ENCODE measurements at regions not wholly inside any gene's neighbourhood (a gene's known extent, or its start where the extent isn't known, plus 50 kb on each side); places are given as distances from the start of the nearest gene placed in this dataset.
"Not testable (repeated sequence)": the region's sequence is repeated elsewhere in the genome, so short reads cannot be mapped to it uniquely, and the experiment has no call there.

- H2AFZ ChIP-seq (ENCODE audit: low read length, unreplicated experiment); H3K4me3 ChIP-seq (ENCODE audit: low read depth, low read length); H3K27me3 ChIP-seq (ENCODE audit: insufficient read depth, low read length): not testable (repeated sequence)
Measured at GRCh38 chr6:137643210-137643609, 149.0 kb upstream of the OLIG3 start.

GRCh38 chr6:137643644-137644043, 149.4 kb upstream of the OLIG3 start:
- not testable (repeated sequence) for H3K27me3 ChIP-seq (ENCODE audit: insufficient read depth, low read length); H2AFZ ChIP-seq (ENCODE audit: low read length, unreplicated experiment); H3K79me2 ChIP-seq (ENCODE audit: control insufficient read depth, insufficient read depth, low read length, unreplicated experiment); H3K4me1 ChIP-seq (ENCODE audit: control insufficient read depth, insufficient read depth, low read length, unreplicated experiment); H3K4me3 ChIP-seq (ENCODE audit: low read depth, low read length); H3K27ac ChIP-seq (ENCODE audit: low read depth, low read length); H3K36me3 ChIP-seq (ENCODE audit: insufficient read depth, low read length)

More at GRCh38 chr6:137643210-137643609, 149.0 kb upstream of the OLIG3 start:
- H3K79me2 ChIP-seq (ENCODE audit: control insufficient read depth, insufficient read depth, low read length, unreplicated experiment); H3K36me3 ChIP-seq (ENCODE audit: insufficient read depth, low read length); H3K4me1 ChIP-seq (ENCODE audit: control insufficient read depth, insufficient read depth, low read length, unreplicated experiment); H3K27ac ChIP-seq (ENCODE audit: low read depth, low read length): not testable (repeated sequence)

GRCh38 chr6:137645850-137646249, 151.7 kb upstream of the OLIG3 start:
- no peak overlapping the region for H2AFZ ChIP-seq (ENCODE audit: low read length, unreplicated experiment)
- no peaks in the 10 kb centered on the region for H3K4me1 ChIP-seq (ENCODE audit: control insufficient read depth, insufficient read depth, low read length, unreplicated experiment)
- peaks cover 5% of the 10 kb centered on the region; the same call in 1 of the 2 replicates for H3K27me3 ChIP-seq (ENCODE audit: insufficient read depth, low read length)
- H3K36me3 ChIP-seq (ENCODE audit: insufficient read depth, low read length): no peaks in the 10 kb centered on the region
- H3K4me3 ChIP-seq (ENCODE audit: low read depth, low read length): no peak overlapping the region
- no peaks in the 10 kb centered on the region for H3K79me2 ChIP-seq (ENCODE audit: control insufficient read depth, insufficient read depth, low read length, unreplicated experiment)
- no peak overlapping the region for H3K27ac ChIP-seq (ENCODE audit: low read depth, low read length)

- no peak overlapping the region for H3K4me3 ChIP-seq (ENCODE audit: low read depth, low read length)
- H3K4me1 ChIP-seq (ENCODE audit: control insufficient read depth, insufficient read depth, low read length, unreplicated experiment): no peaks in the 10 kb centered on the region
- no peak overlapping the region for H3K27ac ChIP-seq (ENCODE audit: low read depth, low read length)
- H3K36me3 ChIP-seq (ENCODE audit: insufficient read depth, low read length): no peaks in the 10 kb centered on the region
- H3K79me2 ChIP-seq (ENCODE audit: control insufficient read depth, insufficient read depth, low read length, unreplicated experiment): no peaks in the 10 kb centered on the region
- no peak overlapping the region for H2AFZ ChIP-seq (ENCODE audit: low read length, unreplicated experiment)
- peaks cover 5% of the 10 kb centered on the region; the same call in 1 of the 2 replicates for H3K27me3 ChIP-seq (ENCODE audit: insufficient read depth, low read length)
Measured at GRCh38 chr6:137646484-137646883, 152.3 kb upstream of the OLIG3 start.

- Histone ChIP-seq H3K27me3 (ENCODE audit: insufficient read depth, low read length) (peaks cover 5% of the 10 kb centered on the region; the same call in 1 of the 2 replicates), H3K79me2 (ENCODE audit: control insufficient read depth, insufficient read depth, low read length, unreplicated experiment) (no peaks in the 10 kb centered on the region), H3K4me3 (ENCODE audit: low read depth, low read length) (no peak overlapping the region), H3K4me1 (ENCODE audit: control insufficient read depth, insufficient read depth, low read length, unreplicated experiment) (no peaks in the 10 kb centered on the region), H3K36me3 (ENCODE audit: insufficient read depth, low read length) (no peaks in the 10 kb centered on the region), H3K27ac (ENCODE audit: low read depth, low read length) (no peak overlapping the region), H2AFZ (ENCODE audit: low read length, unreplicated experiment) (no peak overlapping the region)
Measured at GRCh38 chr6:137647762-137648447, 153.7 kb upstream of the OLIG3 start.

- Histone ChIP-seq H3K4me3 (ENCODE audit: low read depth, low read length) (no peak overlapping the region), H3K36me3 (ENCODE audit: insufficient read depth, low read length) (no peaks in the 10 kb centered on the region; the same call in 1 of the 2 replicates), H3K27me3 (ENCODE audit: insufficient read depth, low read length) (peaks cover 5% of the 10 kb centered on the region; the same call in 1 of the 2 replicates), H2AFZ (ENCODE audit: low read length, unreplicated experiment) (no peak overlapping the region), H3K79me2 (ENCODE audit: control insufficient read depth, insufficient read depth, low read length, unreplicated experiment) (no peaks in the 10 kb centered on the region), H3K27ac (ENCODE audit: low read depth, low read length) (no peak overlapping the region), H3K4me1 (ENCODE audit: control insufficient read depth, insufficient read depth, low read length, unreplicated experiment) (no peaks in the 10 kb centered on the region)
Measured at GRCh38 chr6:137650720-137651119, 156.5 kb upstream of the OLIG3 start.

GRCh38 chr6:137651178-137651577, 157.0 kb upstream of the OLIG3 start:
- Histone ChIP-seq H3K4me1 (ENCODE audit: control insufficient read depth, insufficient read depth, low read length, unreplicated experiment) (no peaks in the 10 kb centered on the region), H3K36me3 (ENCODE audit: insufficient read depth, low read length) (no peaks in the 10 kb centered on the region; the same call in 1 of the 2 replicates), H3K79me2 (ENCODE audit: control insufficient read depth, insufficient read depth, low read length, unreplicated experiment) (no peaks in the 10 kb centered on the region), H2AFZ (ENCODE audit: low read length, unreplicated experiment) (no peak overlapping the region), H3K27me3 (ENCODE audit: insufficient read depth, low read length) (peaks cover 5% of the 10 kb centered on the region; the same call in 1 of the 2 replicates), H3K27ac (ENCODE audit: low read depth, low read length) (no peak overlapping the region), H3K4me3 (ENCODE audit: low read depth, low read length) (no peak overlapping the region)

- H3K4me3 ChIP-seq (ENCODE audit: low read depth, low read length): no peak overlapping the region
- peaks cover 5% of the 10 kb centered on the region; the same call in 1 of the 2 replicates for H3K27me3 ChIP-seq (ENCODE audit: insufficient read depth, low read length)
- H3K36me3 ChIP-seq (ENCODE audit: insufficient read depth, low read length): no peaks in the 10 kb centered on the region; the same call in 1 of the 2 replicates
- no peaks in the 10 kb centered on the region for H3K4me1 ChIP-seq (ENCODE audit: control insufficient read depth, insufficient read depth, low read length, unreplicated experiment)
- no peak overlapping the region for H3K27ac ChIP-seq (ENCODE audit: low read depth, low read length)
- H3K79me2 ChIP-seq (ENCODE audit: control insufficient read depth, insufficient read depth, low read length, unreplicated experiment): no peaks in the 10 kb centered on the region
- no peak overlapping the region for H2AFZ ChIP-seq (ENCODE audit: low read length, unreplicated experiment)
Measured at GRCh38 chr6:137651591-137652335, 157.6 kb upstream of the OLIG3 start.

- no peaks in the 10 kb centered on the region for H3K4me1 ChIP-seq (ENCODE audit: control insufficient read depth, insufficient read depth, low read length, unreplicated experiment)
- no peaks in the 10 kb centered on the region; the same call in 1 of the 2 replicates for H3K36me3 ChIP-seq (ENCODE audit: insufficient read depth, low read length)
- no peak overlapping the region for H3K27ac ChIP-seq (ENCODE audit: low read depth, low read length)
- H3K4me3 ChIP-seq (ENCODE audit: low read depth, low read length): no peak overlapping the region
- no peaks in the 10 kb centered on the region for H3K79me2 ChIP-seq (ENCODE audit: control insufficient read depth, insufficient read depth, low read length, unreplicated experiment)
- peaks cover 12% of the 10 kb centered on the region; the same call in 1 of the 2 replicates for H3K27me3 ChIP-seq (ENCODE audit: insufficient read depth, low read length)
- H2AFZ ChIP-seq (ENCODE audit: low read length, unreplicated experiment): no peak overlapping the region
Measured at GRCh38 chr6:137652961-137653705, 158.9 kb upstream of the OLIG3 start.

GRCh38 chr6:137653706-137654059, 159.5 kb upstream of the OLIG3 start:
- Histone ChIP-seq H3K4me3 (ENCODE audit: low read depth, low read length) (no peak overlapping the region), H3K27ac (ENCODE audit: low read depth, low read length) (no peak overlapping the region), H3K27me3 (ENCODE audit: insufficient read depth, low read length) (peaks cover 13% of the 10 kb centered on the region; the same call in 1 of the 2 replicates), H3K4me1 (ENCODE audit: control insufficient read depth, insufficient read depth, low read length, unreplicated experiment) (no peaks in the 10 kb centered on the region), H2AFZ (ENCODE audit: low read length, unreplicated experiment) (no peak overlapping the region), H3K79me2 (ENCODE audit: control insufficient read depth, insufficient read depth, low read length, unreplicated experiment) (no peaks in the 10 kb centered on the region), H3K36me3 (ENCODE audit: insufficient read depth, low read length) (no peaks in the 10 kb centered on the region; the same call in 1 of the 2 replicates)

Data from ACC112 (cell line).